VCaP (cell line): ENCODE measurements at regions not wholly inside any gene's neighbourhood (a gene's known extent, or its start where the extent isn't known, plus 50 kb on each side); places are given as distances from the start of the nearest gene placed in this dataset.

Experiments
- H3K27ac ChIP-seq: fragments of 450-650 bp; 2 replicates; pipeline ENCODE4 v1.5.1; 2017
- TF ChIP-seq, protein P1 (sequence below): fragments of 450-650 bp; conservative IDR thresholded peaks from 2 replicates; pipeline ENCODE4 v1.5.1; 2017; ENCODE audit warnings: mild to moderate bottlenecking, moderate library complexity

DNA sequence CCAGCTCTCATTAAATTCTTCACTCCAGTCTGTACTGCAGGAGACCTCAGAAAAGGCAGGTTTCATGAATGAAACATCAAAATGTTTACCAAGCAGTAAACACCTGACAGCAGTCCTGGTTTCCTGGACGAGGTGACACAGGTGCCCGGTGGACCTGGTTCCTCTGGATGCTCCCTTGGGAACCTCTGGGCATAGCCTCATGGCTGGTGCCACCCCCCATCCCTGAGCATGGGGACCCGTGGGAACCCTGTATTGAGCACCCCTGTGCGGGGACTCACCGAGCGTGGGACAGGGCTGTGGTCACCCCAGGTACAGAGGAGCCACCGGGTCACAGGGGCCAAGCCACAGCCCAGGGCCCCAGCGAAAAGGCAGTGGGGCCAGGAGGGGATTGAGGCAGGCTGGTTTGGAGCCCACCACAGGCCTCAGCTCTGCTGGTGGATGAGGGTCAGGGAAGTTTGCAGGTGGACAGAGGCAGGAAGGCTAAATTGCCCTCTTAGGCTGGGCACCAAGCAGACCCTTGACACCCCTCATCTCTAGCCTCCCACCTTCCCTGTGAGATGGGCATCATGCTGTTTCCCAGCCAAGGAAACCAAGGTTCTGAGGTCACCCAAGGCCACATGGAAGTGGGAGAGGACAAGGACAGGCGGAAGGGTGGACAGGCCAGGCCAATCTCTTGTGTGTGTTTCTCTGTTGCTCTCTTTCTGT is 158.4 kb downstream of the PTPRU start:
- no peak overlapping the region for H3K27ac ChIP-seq
- TF ChIP-seq, protein P1, sequence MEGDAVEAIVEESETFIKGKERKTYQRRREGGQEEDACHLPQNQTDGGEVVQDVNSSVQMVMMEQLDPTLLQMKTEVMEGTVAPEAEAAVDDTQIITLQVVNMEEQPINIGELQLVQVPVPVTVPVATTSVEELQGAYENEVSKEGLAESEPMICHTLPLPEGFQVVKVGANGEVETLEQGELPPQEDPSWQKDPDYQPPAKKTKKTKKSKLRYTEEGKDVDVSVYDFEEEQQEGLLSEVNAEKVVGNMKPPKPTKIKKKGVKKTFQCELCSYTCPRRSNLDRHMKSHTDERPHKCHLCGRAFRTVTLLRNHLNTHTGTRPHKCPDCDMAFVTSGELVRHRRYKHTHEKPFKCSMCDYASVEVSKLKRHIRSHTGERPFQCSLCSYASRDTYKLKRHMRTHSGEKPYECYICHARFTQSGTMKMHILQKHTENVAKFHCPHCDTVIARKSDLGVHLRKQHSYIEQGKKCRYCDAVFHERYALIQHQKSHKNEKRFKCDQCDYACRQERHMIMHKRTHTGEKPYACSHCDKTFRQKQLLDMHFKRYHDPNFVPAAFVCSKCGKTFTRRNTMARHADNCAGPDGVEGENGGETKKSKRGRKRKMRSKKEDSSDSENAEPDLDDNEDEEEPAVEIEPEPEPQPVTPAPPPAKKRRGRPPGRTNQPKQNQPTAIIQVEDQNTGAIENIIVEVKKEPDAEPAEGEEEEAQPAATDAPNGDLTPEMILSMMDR: no peak

DNA sequence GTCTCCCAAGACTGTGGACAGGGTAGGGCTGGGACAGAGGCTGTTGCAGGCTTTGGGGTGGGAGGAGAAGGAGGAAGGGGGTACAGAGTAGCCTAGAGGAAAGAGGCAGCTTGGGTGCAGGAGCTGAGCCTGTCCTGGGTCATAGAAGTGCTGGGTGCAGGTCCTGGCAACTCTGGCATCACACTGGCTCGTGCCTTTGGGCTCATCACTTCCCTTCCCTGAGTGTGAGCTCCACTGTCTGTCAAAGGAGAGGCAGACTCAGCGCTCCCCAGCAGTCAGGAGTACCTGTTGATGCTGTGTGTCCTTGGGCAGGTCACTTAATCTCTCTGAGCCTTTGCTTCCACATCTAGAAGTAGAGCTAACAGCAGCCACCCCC is 157.1 kb downstream of the PTPRU start:
- TF ChIP-seq, protein P1: no peak
- H3K27ac ChIP-seq: no peak overlapping the region

DNA sequence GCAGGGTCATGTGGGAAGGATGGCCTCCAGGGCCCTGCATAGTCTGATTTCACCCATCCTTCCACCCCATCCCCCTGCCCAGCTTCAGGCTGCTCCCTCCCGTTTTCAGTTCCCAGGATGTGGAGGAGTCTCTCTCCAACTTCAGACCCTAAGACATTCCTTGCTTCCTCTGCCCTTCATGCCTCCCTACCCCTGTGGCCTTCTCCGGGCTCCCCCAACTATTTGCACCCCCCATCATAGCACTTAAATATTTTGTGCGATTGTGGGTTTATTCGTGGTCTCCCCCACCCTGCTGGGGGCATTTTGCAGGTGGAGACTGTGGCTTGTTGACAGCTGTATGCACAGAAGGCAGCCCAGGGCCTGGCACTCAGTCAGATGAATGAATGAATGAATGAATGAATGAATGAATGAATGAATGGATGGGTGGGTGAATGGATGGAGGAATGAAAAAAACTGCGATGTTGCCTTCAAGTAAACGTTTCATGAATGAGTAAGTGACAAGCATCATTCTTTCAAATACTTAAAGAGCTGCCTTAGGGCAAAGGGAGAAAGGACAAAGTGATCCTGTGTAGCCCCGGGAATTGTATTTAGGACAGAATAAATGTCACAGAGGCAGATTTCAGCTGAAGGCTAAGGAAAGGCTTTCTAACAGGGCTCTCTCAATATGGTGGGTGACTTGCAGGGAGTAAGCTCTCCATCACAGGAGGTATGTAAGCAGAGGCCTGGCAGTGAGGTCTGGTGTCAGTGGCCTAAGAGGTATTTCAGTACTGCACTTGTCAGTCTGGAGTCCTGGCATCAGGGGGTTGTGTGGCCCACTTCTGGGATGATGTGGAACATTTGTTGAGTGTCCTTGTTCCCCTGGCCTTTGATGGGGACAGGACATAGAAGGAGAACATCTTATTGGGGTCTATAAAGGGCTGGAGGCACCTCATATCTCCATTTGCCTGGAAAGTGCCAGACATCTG is 156.4 kb downstream of the PTPRU start:
- H3K27ac ChIP-seq: no peak overlapping the region

DNA sequence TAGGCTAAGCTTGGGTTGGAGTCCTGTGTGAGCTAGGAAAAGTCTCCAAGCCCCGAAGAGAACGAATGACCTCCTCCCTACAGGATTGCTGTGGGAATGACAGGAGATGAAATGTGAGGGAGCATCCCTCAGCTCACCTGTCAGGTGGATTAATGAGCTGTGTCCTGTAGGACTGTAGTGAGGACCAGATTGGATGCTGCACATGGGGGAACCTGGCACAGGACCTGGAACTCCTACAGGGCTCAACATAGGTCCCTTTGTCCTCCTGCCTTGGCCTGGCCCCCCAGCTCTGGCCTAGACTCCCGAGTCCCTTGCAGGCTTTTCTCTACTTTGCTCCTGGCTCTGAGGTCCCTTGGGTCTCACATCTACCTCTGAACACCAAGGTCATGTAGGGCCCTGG is 155.7 kb downstream of the PTPRU start:
- TF ChIP-seq, protein P1: no peak
- no peak overlapping the region for H3K27ac ChIP-seq

More for the DNA sequence above, 156.4 kb downstream of the PTPRU start:
- TF ChIP-seq, protein P1: no peak

DNA sequence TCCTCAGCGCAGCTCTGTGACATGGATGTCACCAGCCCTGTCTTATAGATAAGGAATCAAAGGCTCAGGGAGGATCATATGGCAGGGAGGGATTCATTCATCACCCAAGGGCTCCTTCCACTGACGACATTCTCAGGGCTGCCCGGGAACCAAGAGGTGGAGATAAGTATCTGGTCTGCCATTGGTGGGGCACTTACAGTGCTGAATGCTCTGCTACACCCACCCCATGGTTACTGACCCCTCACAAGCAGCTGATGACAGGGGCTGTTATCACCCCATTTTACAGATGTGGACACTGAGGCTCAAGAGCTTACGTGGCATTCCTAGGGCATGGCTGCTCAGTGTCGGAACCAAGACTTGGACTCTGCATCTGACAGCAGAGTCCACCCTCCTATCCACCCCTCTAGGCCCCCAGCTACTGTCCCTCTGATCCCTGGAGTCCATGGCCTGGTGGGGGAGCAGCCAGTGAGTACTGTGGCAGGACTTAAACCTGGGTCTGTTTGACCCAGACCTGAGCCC is 155.1 kb downstream of the PTPRU start:
- TF ChIP-seq, protein P1: no peak
- no peak overlapping the region for H3K27ac ChIP-seq

DNA sequence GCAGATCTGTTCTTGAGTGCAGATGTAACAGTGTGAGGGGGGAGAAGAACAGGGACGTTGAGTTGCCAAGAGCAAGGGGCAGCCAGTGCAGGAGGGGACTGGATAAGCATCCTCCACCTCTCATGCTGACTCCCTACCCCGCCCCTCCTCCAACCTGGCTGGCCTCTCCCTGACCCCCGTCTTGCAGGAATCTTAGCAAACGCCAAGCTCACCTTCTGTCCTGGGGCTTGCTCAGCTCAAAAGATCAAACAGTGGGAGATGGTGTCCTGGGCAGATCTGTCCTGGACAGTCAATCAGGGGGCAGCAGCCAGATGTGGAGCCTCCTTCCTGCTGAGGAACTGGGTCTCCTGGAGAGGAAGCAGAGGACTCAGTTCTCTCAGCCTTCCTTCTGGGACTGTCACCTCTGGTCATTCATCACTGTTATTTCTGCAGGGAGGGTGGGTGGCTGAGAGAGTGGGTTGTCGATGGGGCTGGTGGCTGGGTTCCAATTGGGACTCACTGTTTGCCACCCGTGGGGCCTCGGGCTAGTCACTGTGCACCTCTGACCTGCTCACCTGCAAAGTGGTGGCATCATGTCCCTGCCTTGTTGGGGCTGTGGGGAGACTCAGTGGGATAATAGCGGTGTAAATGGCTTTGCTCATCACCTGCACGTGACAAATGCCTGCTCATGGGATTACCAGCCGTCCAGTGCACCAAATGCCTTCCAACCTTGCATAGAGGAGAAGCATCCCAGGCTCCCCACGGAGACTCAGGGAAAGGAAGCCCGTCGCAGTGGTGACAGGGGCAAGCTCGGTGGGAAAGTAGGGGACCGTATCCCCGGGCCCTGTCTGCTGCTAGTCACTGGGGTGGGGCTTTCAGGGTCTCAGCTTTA is 154.4 kb downstream of the PTPRU start:
- TF ChIP-seq, protein P1: no peak
- H3K27ac ChIP-seq: no peak overlapping the region
